ENCODE measurements at regions not wholly inside any gene's neighbourhood (a gene's known extent, or its start where the extent isn't known, plus 50 kb on each side); places are given as distances from the start of the nearest gene placed in this dataset.

DNA sequence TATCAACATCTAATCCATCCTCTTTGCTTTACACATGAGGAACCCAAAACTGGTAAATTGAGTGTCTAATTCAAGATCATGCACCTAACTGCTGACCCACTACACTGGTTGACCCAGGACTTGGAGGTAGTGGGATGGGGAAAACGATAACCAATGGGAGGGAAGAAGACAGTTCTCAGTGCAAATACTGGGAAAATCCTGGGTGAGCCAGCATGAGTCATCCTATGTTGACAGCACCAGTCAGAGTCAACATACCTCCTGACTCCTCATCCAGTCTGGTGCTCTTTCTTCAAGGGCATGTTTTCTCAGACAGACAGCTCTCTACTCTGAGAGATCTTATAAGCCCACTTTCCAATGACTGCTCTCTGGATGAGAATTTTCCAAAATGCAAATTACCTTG is 232.8 kb upstream of the PTGER4 start:
- Histone ChIP-seq H3K27me3 (ENCODE audit: control insufficient read depth, insufficient read depth, low read length) (no peaks in the 10 kb centered on the region), H3K79me2 (ENCODE audit: control insufficient read depth, insufficient read depth, low read length) (no peaks in the 10 kb centered on the region), H2AFZ (ENCODE audit: low read length) (no peak overlapping the region), H3K36me3 (ENCODE audit: control insufficient read depth, insufficient read depth, low read length) (no peaks in the 10 kb centered on the region), H3K4me3 (replicated peaks in 1 of 4; ENCODE audit: control extremely low read depth in 1 of 4, insufficient read depth in 1 of 4, low read depth in 3 of 4, low read length in 4 of 4) (no peak overlapping the region), H3K4me1 (ENCODE audit: control insufficient read depth, extremely low read depth, insufficient read depth, low read length) (no peaks in the 10 kb centered on the region), H3K27ac (ENCODE audit: insufficient read depth, low read length) (no peak overlapping the region), H3K4me2 (ENCODE audit: extremely low read depth, insufficient read depth, low read length) (no peak overlapping the region), H3K9ac (ENCODE audit: insufficient read depth, low read length) (no peak overlapping the region), H4K20me1 (ENCODE audit: control insufficient read depth, extremely low read depth, insufficient read depth, low read length) (no peaks in the 10 kb centered on the region), H3K9me3 (ENCODE audit: control insufficient read depth, insufficient read depth, low read depth, low read length) (no peaks in the 10 kb centered on the region)
- DNase-seq (ENCODE audit: low read depth in 2 of 2): peak; percentile 61 to 75
- TF ChIP-seq, protein P1, sequence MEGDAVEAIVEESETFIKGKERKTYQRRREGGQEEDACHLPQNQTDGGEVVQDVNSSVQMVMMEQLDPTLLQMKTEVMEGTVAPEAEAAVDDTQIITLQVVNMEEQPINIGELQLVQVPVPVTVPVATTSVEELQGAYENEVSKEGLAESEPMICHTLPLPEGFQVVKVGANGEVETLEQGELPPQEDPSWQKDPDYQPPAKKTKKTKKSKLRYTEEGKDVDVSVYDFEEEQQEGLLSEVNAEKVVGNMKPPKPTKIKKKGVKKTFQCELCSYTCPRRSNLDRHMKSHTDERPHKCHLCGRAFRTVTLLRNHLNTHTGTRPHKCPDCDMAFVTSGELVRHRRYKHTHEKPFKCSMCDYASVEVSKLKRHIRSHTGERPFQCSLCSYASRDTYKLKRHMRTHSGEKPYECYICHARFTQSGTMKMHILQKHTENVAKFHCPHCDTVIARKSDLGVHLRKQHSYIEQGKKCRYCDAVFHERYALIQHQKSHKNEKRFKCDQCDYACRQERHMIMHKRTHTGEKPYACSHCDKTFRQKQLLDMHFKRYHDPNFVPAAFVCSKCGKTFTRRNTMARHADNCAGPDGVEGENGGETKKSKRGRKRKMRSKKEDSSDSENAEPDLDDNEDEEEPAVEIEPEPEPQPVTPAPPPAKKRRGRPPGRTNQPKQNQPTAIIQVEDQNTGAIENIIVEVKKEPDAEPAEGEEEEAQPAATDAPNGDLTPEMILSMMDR (conservative IDR thresholded peaks at IDR 0.05 in 1 of 2, IDR thresholded peaks at IDR 0.05 in 1 of 2; ENCODE audit: low read depth in 1 of 2, low read length in 2 of 2): no peak
- no peak for TF ChIP-seq EZH2 (IDR thresholded peaks at IDR 0.05; ENCODE audit: low read length, missing control alignments)

DNA sequence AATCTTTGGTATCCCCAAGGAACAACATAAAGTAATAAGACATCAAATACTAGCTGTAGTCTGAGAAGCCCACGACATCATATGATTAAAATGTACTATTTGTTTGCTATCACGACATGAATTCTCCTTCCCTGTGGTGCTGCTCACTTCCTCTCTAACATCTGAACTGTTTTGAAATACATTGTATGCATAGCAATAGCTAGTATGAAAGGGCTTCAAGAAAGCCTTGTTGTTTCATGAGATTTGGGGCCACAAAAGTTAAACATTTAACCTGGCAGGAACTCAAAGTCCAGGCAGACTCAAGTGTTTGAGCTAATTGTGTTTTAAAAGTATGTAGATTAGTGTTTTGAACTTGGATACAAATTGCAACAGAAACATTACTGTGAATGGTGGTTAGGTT is 237.4 kb upstream of the PTGER4 start:
- Histone ChIP-seq H4K20me1 (ENCODE audit: control insufficient read depth, extremely low read depth, insufficient read depth, low read length) (no peaks in the 10 kb centered on the region), H3K36me3 (ENCODE audit: control insufficient read depth, insufficient read depth, low read length) (no peaks in the 10 kb centered on the region), H2AFZ (ENCODE audit: low read length) (no peak overlapping the region), H3K9ac (ENCODE audit: insufficient read depth, low read length) (no peak overlapping the region), H3K79me2 (ENCODE audit: control insufficient read depth, insufficient read depth, low read length) (no peaks in the 10 kb centered on the region), H3K4me3 (replicated peaks in 1 of 4; ENCODE audit: control extremely low read depth in 1 of 4, insufficient read depth in 1 of 4, low read depth in 3 of 4, low read length in 4 of 4) (no peak overlapping the region), H3K27me3 (ENCODE audit: control insufficient read depth, insufficient read depth, low read length) (no peaks in the 10 kb centered on the region), H3K4me2 (ENCODE audit: extremely low read depth, insufficient read depth, low read length) (no peak overlapping the region), H3K9me3 (ENCODE audit: control insufficient read depth, insufficient read depth, low read depth, low read length) (no peaks in the 10 kb centered on the region), H3K4me1 (ENCODE audit: control insufficient read depth, extremely low read depth, insufficient read depth, low read length) (no peaks in the 10 kb centered on the region), H3K27ac (ENCODE audit: insufficient read depth, low read length) (no peak overlapping the region)
- DNase-seq (ENCODE audit: low read depth in 2 of 2): peak; percentile 12 to 43
- TF ChIP-seq EZH2 (IDR thresholded peaks at IDR 0.05; ENCODE audit: low read length, missing control alignments): no peak
- TF ChIP-seq, protein P1 (conservative IDR thresholded peaks at IDR 0.05 in 1 of 2, IDR thresholded peaks at IDR 0.05 in 1 of 2; ENCODE audit: low read depth in 1 of 2, low read length in 2 of 2): no peak

DNA sequence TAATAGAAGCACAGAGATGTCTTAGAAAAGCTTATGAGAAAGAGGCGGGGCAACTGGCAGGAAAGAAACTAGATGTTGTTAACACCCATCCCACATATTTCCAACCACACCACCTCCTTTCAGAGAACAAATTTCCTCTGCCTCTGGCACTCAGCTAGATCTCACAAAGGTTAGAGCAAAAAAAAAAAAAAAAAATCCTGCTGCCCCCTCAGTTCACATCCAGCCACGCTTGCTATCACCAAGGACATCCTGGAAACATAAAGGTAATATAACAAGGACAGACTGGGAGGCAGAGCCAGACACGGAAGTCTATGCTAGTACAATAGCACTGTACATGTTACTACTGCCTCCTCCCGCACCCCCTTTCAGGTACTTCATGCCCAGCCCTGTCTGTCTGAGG is 238.0 kb upstream of the PTGER4 start:
- H2AFZ ChIP-seq (ENCODE audit: low read length): no peak overlapping the region
- no peaks in the 10 kb centered on the region for H3K79me2 ChIP-seq (ENCODE audit: control insufficient read depth, insufficient read depth, low read length)
- H4K20me1 ChIP-seq (ENCODE audit: control insufficient read depth, extremely low read depth, insufficient read depth, low read length): no peaks in the 10 kb centered on the region
- TF ChIP-seq, protein P1 (conservative IDR thresholded peaks at IDR 0.05 in 1 of 2, IDR thresholded peaks at IDR 0.05 in 1 of 2; ENCODE audit: low read depth in 1 of 2, low read length in 2 of 2): no peak
- no peak for TF ChIP-seq EZH2 (IDR thresholded peaks at IDR 0.05; ENCODE audit: low read length, missing control alignments)
- DNase-seq (ENCODE audit: low read depth in 2 of 2): no peak
- no peaks in the 10 kb centered on the region for H3K36me3 ChIP-seq (ENCODE audit: control insufficient read depth, insufficient read depth, low read length)
- no peak overlapping the region for H3K4me2 ChIP-seq (ENCODE audit: extremely low read depth, insufficient read depth, low read length)
- no peaks in the 10 kb centered on the region for H3K9me3 ChIP-seq (ENCODE audit: control insufficient read depth, insufficient read depth, low read depth, low read length)
- no peak overlapping the region for H3K9ac ChIP-seq (ENCODE audit: insufficient read depth, low read length)
- no peak overlapping the region for H3K27ac ChIP-seq (ENCODE audit: insufficient read depth, low read length)
- no peak overlapping the region for H3K4me3 ChIP-seq (replicated peaks in 1 of 4; ENCODE audit: control extremely low read depth in 1 of 4, insufficient read depth in 1 of 4, low read depth in 3 of 4, low read length in 4 of 4)
- no peaks in the 10 kb centered on the region for H3K4me1 ChIP-seq (ENCODE audit: control insufficient read depth, extremely low read depth, insufficient read depth, low read length)
- H3K27me3 ChIP-seq (ENCODE audit: control insufficient read depth, insufficient read depth, low read length): no peaks in the 10 kb centered on the region

All from fibroblast of lung (primary cell).